C4-2B (cell line): ENCODE measurements at regions not wholly inside any gene's neighbourhood (a gene's known extent, or its start where the extent isn't known, plus 50 kb on each side); places are given as distances from the start of the nearest gene placed in this dataset.

Experiments used
- H3K27ac ChIP-seq: fragments of 450-650 bp; 2 replicates; pipeline ENCODE4 v1.5.1; 2017
- ZFX ChIP-seq: fragments of 450-650 bp; IDR thresholded peaks from 2 replicates; pipeline ENCODE4 v1.6.1; 2017
- TF ChIP-seq, protein P1 (sequence below): fragments of 450-650 bp; conservative IDR thresholded peaks from 2 replicates; pipeline ENCODE4 v1.5.1; 2017; ENCODE audit warnings: mild to moderate bottlenecking

DNA sequence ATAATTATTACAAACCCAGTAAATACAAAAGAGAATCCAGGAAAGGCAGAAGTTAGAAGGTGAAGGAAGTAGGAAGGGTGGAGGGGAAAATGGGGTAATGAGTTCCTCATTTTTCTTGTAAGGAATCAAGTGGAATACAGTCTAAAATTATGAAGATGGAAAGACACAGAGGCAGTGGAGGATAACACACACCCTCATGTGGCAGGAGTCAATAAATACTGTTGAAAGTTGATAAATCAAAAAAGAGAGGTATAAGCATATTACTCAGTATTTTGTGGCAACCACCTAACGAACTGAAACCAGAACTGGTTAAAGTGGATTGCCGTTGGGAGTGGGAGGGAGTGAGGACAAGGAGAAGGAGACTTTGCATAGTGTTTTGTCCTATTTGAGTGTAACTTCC is 78.6 kb upstream of the SLC44A3 start:
- no peak for TF ChIP-seq ZFX
- TF ChIP-seq, protein P1, sequence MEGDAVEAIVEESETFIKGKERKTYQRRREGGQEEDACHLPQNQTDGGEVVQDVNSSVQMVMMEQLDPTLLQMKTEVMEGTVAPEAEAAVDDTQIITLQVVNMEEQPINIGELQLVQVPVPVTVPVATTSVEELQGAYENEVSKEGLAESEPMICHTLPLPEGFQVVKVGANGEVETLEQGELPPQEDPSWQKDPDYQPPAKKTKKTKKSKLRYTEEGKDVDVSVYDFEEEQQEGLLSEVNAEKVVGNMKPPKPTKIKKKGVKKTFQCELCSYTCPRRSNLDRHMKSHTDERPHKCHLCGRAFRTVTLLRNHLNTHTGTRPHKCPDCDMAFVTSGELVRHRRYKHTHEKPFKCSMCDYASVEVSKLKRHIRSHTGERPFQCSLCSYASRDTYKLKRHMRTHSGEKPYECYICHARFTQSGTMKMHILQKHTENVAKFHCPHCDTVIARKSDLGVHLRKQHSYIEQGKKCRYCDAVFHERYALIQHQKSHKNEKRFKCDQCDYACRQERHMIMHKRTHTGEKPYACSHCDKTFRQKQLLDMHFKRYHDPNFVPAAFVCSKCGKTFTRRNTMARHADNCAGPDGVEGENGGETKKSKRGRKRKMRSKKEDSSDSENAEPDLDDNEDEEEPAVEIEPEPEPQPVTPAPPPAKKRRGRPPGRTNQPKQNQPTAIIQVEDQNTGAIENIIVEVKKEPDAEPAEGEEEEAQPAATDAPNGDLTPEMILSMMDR, result no peak
- H3K27ac ChIP-seq, result no peak overlapping the region

- no peak overlapping the region for H3K27ac ChIP-seq
- TF ChIP-seq ZFX, result no peak
- TF ChIP-seq, protein P1, result no peak
Observed at GRCh38 chr1:94739521-94740061, 80.6 kb upstream of the SLC44A3 start.

GRCh38 chr1:94738371-94738770 is 81.8 kb upstream of the SLC44A3 start:
- TF ChIP-seq, protein P1, result no peak
- no peak for TF ChIP-seq ZFX

GRCh38 chr1:94737124-94737998 is 82.8 kb upstream of the SLC44A3 start:
- no peak overlapping the region for H3K27ac ChIP-seq
- TF ChIP-seq, protein P1, result no peak
- no peak for TF ChIP-seq ZFX

More at GRCh38 chr1:94738371-94738770, 81.8 kb upstream of the SLC44A3 start:
- H3K27ac ChIP-seq, result no peak overlapping the region

GRCh38 chr1:94736549-94736948 is 83.6 kb upstream of the SLC44A3 start:
- no peak overlapping the region for H3K27ac ChIP-seq
- TF ChIP-seq, protein P1, result no peak
- TF ChIP-seq ZFX, result no peak

- no peak for TF ChIP-seq ZFX
- TF ChIP-seq, protein P1, result no peak
- no peak overlapping the region for H3K27ac ChIP-seq
Observed at GRCh38 chr1:94736073-94736472, 84.1 kb upstream of the SLC44A3 start.
